ENCODE measurements at regions not wholly inside any gene's neighbourhood (a gene's known extent, or its start where the extent isn't known, plus 50 kb on each side); places are given as distances from the start of the nearest gene placed in this dataset.

DNA sequence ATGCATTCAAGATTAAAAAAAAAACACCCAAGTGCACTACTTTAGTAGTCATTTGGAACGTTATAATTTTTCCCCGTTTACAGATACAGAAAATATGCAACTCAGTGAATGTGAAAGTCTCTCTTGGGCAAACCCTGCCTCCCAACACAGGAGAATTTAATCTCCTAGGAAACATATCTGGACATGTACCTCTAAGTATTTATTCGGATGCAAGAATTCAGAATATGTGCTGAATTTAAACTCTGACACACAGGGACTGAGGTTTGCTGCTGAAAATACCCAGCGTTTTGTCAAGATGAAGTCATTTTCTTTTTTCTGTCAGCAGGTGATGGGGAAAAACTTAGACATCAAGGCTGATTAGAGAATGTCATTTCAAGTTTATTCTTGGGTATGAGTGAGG is 105.4 kb downstream of the ACKR3 start:
- Mint-ChIP-seq H3K9me3 (ENCODE audit: unreplicated experiment) (no peaks in the 10 kb centered on the region), H3K4me3 (ENCODE audit: unreplicated experiment) (no peak overlapping the region), H3K36me3 (ENCODE audit: insufficient read depth, unreplicated experiment) (no peaks in the 10 kb centered on the region), H3K4me1 (ENCODE audit: insufficient read depth, unreplicated experiment) (peaks cover 18% of the 10 kb centered on the region), H3K27me3 (ENCODE audit: insufficient read depth, unreplicated experiment) (no peaks in the 10 kb centered on the region), H3K27ac (ENCODE audit: low read depth, unreplicated experiment) (no peak overlapping the region)
- BruUV-seq (replicated peaks): no TSS peak
- POLR2A ChIA-PET: no interaction called here
- TF ChIP-seq, protein P1, sequence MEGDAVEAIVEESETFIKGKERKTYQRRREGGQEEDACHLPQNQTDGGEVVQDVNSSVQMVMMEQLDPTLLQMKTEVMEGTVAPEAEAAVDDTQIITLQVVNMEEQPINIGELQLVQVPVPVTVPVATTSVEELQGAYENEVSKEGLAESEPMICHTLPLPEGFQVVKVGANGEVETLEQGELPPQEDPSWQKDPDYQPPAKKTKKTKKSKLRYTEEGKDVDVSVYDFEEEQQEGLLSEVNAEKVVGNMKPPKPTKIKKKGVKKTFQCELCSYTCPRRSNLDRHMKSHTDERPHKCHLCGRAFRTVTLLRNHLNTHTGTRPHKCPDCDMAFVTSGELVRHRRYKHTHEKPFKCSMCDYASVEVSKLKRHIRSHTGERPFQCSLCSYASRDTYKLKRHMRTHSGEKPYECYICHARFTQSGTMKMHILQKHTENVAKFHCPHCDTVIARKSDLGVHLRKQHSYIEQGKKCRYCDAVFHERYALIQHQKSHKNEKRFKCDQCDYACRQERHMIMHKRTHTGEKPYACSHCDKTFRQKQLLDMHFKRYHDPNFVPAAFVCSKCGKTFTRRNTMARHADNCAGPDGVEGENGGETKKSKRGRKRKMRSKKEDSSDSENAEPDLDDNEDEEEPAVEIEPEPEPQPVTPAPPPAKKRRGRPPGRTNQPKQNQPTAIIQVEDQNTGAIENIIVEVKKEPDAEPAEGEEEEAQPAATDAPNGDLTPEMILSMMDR (IDR thresholded peaks at IDR 0.05; ENCODE audit: unreplicated experiment): no peak
- intact Hi-C loops (cut with micrococcal nuclease): no loop called here
- DNase-seq (ENCODE audit: unreplicated experiment): no peak
- CTCF ChIA-PET: no interaction called here

- ChIA-PET CTCF (no interaction called here), POLR2A (interaction anchor here (0.6 kb wide), 1 partner anchor 71 kb away, joined by 3 read pairs; no protein-coding TSS in a partner anchor)
- TF ChIP-seq, protein P1 (IDR thresholded peaks at IDR 0.05; ENCODE audit: unreplicated experiment): no peak
- Mint-ChIP-seq H3K9me3 (ENCODE audit: unreplicated experiment) (no peaks in the 10 kb centered on the region), H3K4me3 (ENCODE audit: unreplicated experiment) (no peak overlapping the region), H3K27me3 (ENCODE audit: insufficient read depth, unreplicated experiment) (no peaks in the 10 kb centered on the region), H3K36me3 (ENCODE audit: insufficient read depth, unreplicated experiment) (no peaks in the 10 kb centered on the region), H3K27ac (ENCODE audit: low read depth, unreplicated experiment) (peak overlapping the region; percentile 62), H3K4me1 (ENCODE audit: insufficient read depth, unreplicated experiment) (peaks cover 23% of the 10 kb centered on the region)
- intact Hi-C loops (cut with micrococcal nuclease): no loop called here
- no TSS peak for BruUV-seq (replicated peaks)
- DNase-seq (ENCODE audit: unreplicated experiment): no peak
These were observed 105.9 kb downstream of the ACKR3 start for GRCh38 chr2:236675526-236675925.

DNA sequence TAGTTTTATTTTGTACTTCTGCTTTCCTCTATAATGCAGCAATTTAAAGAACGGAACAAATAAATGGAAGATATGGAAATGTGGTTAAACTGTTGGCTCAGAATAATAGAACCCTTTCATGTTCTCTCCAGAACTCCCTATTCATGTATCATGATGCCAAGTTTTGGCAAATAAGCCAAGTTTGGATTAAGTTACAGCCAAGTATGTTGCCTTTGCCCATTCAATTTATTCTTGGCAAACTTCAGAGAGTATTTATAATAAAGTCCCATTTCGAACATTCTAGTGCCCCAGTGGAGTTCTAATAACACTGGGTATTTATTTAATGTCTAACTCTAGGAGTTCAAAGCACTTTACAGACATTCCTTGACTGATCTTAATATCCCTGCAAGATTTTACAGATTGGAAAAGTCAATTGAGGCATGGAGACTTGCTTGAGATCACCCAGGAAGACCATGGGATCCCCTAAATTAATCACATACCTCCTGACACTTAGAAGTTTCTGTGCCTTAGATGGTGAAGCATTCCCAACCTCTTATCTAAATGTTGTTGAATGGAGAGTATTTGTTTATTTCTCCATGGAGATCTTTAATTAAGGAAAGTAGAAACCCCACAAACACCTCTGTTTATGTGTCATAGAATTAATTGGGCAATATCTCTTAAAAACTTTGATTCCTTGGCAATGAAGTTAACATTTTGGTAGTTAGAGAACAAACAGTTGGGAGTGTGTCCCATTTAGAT is 106.7 kb downstream of the ACKR3 start:
- ChIA-PET CTCF (interaction anchor here (0.6 kb wide), 1 partner anchor 925 kb away, joined by 3 read pairs; no protein-coding TSS in a partner anchor), POLR2A (interaction anchor here (0.6 to 1.7 kb wide), 2 partner anchors 34 to 70 kb away, joined by 3 read pairs; no protein-coding TSS in a partner anchor)
- Mint-ChIP-seq H3K27ac (ENCODE audit: low read depth, unreplicated experiment) (peak overlapping the region; percentile 62), H3K9me3 (ENCODE audit: unreplicated experiment) (no peaks in the 10 kb centered on the region), H3K27me3 (ENCODE audit: insufficient read depth, unreplicated experiment) (no peaks in the 10 kb centered on the region), H3K36me3 (ENCODE audit: insufficient read depth, unreplicated experiment) (no peaks in the 10 kb centered on the region), H3K4me1 (ENCODE audit: insufficient read depth, unreplicated experiment) (peaks cover 27% of the 10 kb centered on the region), H3K4me3 (ENCODE audit: unreplicated experiment) (no peak overlapping the region)
- no TSS peak for BruUV-seq (replicated peaks)
- DNase-seq (ENCODE audit: unreplicated experiment): no peak
- TF ChIP-seq, protein P1 (IDR thresholded peaks at IDR 0.05; ENCODE audit: unreplicated experiment): no peak
- intact Hi-C loops (cut with micrococcal nuclease): no loop called here

DNA sequence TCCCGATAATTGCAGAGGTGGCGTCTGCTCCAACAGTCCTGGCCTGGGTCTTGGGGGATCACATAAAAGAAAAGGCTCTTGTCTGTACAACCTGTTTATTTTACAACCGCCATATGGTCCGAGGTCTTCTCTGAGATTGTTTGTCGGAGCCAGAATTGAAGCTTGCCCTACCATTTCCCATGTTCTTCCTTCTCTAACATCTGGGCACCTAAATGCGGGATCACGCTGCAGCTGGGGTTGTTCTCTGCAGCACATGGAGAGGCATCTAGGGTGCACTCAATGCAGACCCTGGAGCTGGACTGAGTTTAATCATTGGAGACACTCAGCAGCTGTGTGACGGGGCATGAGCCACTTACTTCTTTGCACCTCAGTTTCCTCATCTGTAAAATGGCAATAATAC is 107.7 kb downstream of the ACKR3 start:
- ChIA-PET CTCF (interaction anchor here (0.6 kb wide), 1 partner anchor 924 kb away, joined by 3 read pairs; no protein-coding TSS in a partner anchor), POLR2A (interaction anchor here (1.2 to 1.7 kb wide), 2 partner anchors 15 to 35 kb away, joined by 3 read pairs; no protein-coding TSS in a partner anchor)
- intact Hi-C loops (cut with micrococcal nuclease): no loop called here
- no peaks in the 10 kb centered on the region for H3K27me3 Mint-ChIP-seq (ENCODE audit: insufficient read depth, unreplicated experiment)
- H3K4me1 Mint-ChIP-seq (ENCODE audit: insufficient read depth, unreplicated experiment): peaks cover 28% of the 10 kb centered on the region
- TF ChIP-seq, protein P1 (IDR thresholded peaks at IDR 0.05; ENCODE audit: unreplicated experiment): no peak
- DNase-seq (ENCODE audit: unreplicated experiment): no peak
- no TSS peak for BruUV-seq (replicated peaks)
- no peaks in the 10 kb centered on the region for H3K9me3 Mint-ChIP-seq (ENCODE audit: unreplicated experiment)
- no peak overlapping the region for H3K27ac Mint-ChIP-seq (ENCODE audit: low read depth, unreplicated experiment)
- no peak overlapping the region for H3K4me3 Mint-ChIP-seq (ENCODE audit: unreplicated experiment)
- no peaks in the 10 kb centered on the region for H3K36me3 Mint-ChIP-seq (ENCODE audit: insufficient read depth, unreplicated experiment)

All from MCF 10A (cell line).